ENCODE measurements at regions not wholly inside any gene's neighbourhood (a gene's known extent, or its start where the extent isn't known, plus 50 kb on each side); places are given as distances from the start of the nearest gene placed in this dataset.

DNA sequence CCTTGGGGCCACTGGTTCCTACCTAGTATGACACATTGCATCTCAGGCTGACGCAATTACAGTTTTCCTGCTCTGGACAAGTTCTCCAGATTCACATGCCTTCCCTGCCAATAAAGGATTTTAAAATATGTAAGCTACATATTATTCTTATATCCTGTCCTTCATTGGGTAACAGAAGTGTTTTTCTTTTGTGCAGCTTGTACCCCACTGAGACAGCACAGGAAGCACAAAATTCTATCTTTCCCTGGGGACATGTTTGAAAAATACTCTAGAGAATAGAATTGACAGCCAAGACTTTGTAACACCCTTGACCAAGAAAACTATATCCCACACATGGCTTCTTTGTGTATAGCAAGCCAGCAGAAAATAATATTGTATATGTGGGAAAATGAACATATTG, 456.8 kb downstream of the MAFB start:
- no peak for DNase-seq (ENCODE audit: low read depth in 3 of 3)

DNA sequence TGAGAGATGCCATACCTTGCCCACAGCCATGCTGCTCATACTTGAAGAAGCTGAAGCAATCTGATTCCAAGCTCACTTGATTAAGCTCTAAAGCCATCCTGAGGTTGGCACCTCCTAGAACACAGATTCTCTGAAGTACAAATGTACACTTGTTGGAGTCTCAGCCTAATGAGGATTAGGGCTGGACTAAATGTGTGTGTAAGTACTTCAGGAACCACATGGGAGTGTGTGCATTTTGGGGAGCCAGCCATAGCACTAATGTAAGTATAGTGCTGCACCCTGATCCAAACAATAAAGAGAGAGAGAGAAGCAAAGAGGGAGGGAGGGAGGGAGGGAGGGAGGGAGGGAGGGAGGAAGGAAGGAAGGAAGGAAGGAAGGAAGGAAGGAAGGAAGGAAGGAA, 458.6 kb downstream of the MAFB start:
- no peak for DNase-seq (ENCODE audit: low read depth in 3 of 3)

GRCh38 chr20:40225596-40225995, 463.4 kb downstream of the MAFB start:
- no peak for DNase-seq (ENCODE audit: low read depth in 3 of 3)

DNA sequence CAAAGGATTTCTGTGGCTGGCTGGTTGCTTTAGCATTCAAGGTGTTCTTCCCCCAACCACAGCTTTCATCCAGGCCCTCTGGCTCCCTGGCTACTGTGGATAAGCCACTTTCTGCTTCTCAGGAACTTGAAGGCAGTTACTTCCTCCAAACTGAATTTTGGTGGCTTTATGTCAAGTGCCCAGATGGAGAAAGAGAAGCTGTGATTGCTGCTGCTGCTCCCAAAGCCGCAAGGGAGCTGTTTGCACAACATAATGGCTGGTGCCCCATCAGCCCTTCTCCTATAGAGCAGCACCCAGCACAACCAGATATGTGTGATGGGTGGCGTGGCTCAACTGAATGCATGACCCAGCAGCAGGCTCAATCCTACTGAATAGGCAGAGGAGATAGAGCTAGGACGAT, 465.2 kb downstream of the MAFB start:
- DNase-seq (ENCODE audit: low read depth in 3 of 3), result no peak

DNA sequence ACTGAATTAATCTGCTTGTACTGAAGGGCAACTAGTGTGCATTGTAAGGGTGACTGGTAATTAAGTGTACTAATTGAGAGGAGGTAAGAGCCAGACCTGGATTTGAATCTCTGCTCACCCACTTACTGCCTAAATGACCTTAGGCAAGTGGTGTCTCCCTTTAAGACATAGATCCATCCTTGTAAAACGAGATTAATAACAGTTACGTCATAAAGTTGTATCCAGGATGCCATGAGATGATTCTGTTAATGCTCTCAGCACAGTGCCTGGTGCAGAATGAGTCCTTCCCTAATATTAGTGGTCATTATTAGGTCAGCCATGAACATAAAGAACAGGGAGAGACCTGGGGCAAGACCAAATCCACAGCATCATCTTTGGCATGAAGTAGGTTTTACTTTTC, 470.1 kb downstream of the MAFB start:
- no peak for DNase-seq (ENCODE audit: low read depth in 3 of 3)

GRCh38 chr20:40218316-40218969, 470.6 kb downstream of the MAFB start:
- no peak for DNase-seq (ENCODE audit: low read depth in 3 of 3)

- DNase-seq (ENCODE audit: low read depth in 3 of 3), result no peak
These were observed 481.4 kb downstream of the MAFB start for GRCh38 chr20:40207655-40208054.

DNA sequence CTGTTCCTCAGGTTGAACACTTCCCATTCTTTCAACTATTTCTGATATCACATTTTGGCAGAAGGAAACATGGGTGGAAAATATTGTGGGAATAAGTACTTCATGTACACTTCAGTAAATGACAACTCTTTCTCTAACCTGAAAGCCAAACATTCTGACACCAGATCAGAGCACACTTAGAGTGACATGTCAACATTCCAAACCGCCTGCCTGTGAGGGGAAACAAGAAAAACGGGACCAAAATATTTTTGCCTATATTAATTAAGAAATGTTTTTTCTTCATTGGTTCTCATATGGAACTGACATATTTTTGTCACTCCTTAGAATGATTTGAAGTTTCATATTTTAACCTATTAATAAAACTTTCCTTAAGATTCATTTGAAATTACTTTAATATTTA, 483.1 kb downstream of the MAFB start:
- no peak for DNase-seq (ENCODE audit: low read depth in 3 of 3)

DNA sequence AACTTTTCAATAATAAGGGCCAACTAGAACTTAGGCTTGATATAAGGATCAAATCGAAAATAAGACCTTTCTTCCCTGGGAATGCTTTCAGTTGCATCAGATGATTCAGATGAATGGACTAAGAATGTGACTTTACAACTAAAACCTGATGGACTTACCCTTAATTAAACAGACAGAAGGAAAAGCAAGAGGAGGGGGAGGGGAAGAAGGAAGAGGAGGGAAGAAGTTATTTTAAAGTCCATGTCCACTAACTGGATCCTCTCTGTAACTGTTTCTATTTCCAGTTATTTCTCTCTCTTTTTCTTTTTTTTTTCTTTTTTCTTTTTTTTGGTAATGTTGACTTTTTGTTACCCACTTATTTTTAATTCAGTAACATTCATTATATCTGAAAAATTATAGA, 486.0 kb downstream of the MAFB start:
- DNase-seq (ENCODE audit: low read depth in 3 of 3), result no peak

- DNase-seq (ENCODE audit: low read depth in 3 of 3), result no peak
These were observed 491.3 kb downstream of the MAFB start for GRCh38 chr20:40197691-40198090.

GRCh38 chr20:40196846-40197436, 492.1 kb downstream of the MAFB start:
- DNase-seq (ENCODE audit: low read depth in 3 of 3), result no peak

- no peak for DNase-seq (ENCODE audit: low read depth in 3 of 3)
These were observed 493.3 kb downstream of the MAFB start for GRCh38 chr20:40195742-40196141.

DNA sequence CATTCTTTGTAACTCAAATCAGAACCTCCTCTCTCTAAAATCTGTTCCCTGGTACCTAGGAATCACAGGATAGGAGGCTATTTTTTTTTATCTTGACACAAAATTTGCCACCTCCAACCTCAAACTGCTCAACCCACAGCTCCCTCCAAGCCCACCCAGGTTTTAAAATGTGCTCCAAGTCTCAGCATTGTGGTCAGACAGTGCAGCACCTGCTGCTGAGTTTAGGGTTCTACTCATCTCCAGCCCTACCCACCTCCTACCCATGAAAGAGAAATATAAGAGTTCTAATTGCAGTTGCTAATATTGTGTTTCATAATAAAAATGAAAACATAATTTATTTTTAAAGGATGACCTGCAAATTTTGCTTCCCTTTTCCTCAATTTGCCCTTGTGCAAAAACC, 496.5 kb downstream of the MAFB start:
- DNase-seq (ENCODE audit: low read depth in 3 of 3), result no peak

- no peak for DNase-seq (ENCODE audit: low read depth in 3 of 3)
These were observed 497.0 kb downstream of the MAFB start for GRCh38 chr20:40192081-40192480.

DNA sequence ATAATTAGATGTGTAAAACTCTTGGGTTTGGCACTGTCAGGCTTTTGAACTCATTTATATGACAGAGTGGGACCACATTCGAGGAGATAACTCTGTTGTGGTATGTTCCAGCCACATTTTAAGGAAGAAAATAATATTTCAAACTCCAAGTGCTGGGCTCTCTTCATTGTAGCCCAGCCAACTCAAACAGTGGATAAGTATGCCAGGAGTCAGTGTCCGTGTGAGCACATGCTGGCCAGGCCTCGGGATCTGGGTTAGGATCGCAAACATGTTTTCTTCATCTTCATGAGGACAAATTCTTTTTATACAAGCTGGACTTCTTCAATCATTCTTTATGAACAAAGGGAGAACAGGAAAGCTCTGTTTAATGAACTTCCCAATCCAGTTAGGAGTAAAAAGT, 497.5 kb downstream of the MAFB start:
- no peak for DNase-seq (ENCODE audit: low read depth in 3 of 3)

- no peak for DNase-seq (ENCODE audit: low read depth in 3 of 3)
These were observed 499.4 kb downstream of the MAFB start for GRCh38 chr20:40189621-40190020.

DNA sequence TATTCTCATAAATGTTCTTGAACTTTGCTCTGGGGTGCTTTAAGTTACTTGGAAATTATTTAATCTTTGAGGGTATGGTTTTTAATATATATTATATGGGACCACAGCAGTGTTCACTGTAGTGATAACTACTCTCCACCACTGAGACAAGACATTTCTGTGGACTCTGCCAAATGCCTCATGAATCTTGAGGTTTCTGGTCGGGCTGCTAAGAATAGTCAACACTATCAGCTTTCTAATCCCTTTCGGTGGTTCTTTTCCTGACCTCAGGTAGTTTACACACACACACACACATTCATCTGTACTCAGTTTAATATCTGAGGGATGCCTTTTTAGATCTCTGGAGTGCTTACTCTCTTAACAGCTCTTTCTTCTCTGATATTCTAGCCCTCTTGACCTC, 500.7 kb downstream of the MAFB start:
- no peak for DNase-seq (ENCODE audit: low read depth in 3 of 3)

DNA sequence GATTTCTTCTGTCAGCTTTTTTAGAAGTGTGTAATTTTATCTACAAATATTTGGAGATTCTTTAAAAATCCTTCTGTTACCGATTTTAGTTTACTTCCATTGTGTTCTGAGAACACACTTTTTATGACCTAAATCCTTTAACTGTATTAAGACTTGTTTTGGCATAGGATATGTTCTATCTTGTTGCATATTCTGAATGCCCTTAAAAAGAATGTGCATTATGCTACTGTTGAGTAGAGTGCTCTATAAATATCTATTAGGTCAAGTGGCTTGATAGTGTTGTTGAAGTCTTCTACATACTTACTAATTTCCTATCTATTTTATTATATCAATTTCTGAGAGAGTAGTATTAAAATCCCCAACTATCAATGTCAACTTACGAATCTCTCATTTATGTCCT, 502.2 kb downstream of the MAFB start:
- no peak for DNase-seq (ENCODE audit: low read depth in 3 of 3)

- DNase-seq (ENCODE audit: low read depth in 3 of 3), result no peak
These were observed 507.4 kb downstream of the MAFB start for GRCh38 chr20:40181676-40182075.

- no peak for DNase-seq (ENCODE audit: low read depth in 3 of 3)
These were observed 512.8 kb downstream of the MAFB start for GRCh38 chr20:40176098-40176841.

GRCh38 chr20:40175296-40175695, 513.7 kb downstream of the MAFB start:
- no peak for DNase-seq (ENCODE audit: low read depth in 3 of 3)

- DNase-seq (ENCODE audit: low read depth in 3 of 3), result no peak
These were observed 515.2 kb downstream of the MAFB start for GRCh38 chr20:40173872-40174271.

DNA sequence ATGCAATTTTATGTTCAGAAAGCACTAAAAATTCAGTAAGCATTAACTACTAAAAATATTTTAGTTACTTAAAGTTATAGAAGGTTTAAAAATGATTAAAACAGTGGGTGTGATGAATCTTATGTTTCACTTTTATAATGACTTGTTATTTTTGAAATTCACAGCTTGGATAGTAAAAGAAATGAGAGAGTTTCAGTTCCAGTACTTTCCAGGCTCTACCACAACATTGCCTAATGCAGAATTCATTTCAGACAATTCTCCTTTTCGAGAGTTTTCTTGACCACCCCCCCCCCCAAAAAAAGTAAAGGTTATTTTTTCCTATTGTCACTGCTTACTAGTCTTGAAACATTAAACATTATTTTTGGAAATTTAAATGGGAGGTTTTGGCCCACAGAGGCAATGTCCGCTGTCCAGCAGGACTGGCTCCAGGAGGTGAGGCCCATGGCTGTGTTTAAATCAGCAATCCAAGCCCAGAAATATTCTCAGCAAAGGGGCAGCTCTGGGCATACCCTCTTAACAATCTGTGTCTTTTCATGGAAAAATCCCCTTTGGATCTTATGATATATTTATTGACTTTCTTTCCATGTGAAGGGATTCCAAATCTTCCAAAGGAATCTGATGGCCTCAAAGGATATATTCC, 519.9 kb downstream of the MAFB start:
- DNase-seq (ENCODE audit: low read depth in 3 of 3), result no peak

Measured in stimulated activated CD4-positive, alpha-beta T cell treated with anti-CD3 and anti-CD28 coated beads, TNF-alpha, amount 100 ng/mL, for 24 hours (primary cell).